ENCODE measurements at regions not wholly inside any gene's neighbourhood (a gene's known extent, or its start where the extent isn't known, plus 50 kb on each side); places are given as distances from the start of the nearest gene placed in this dataset.

DNA sequence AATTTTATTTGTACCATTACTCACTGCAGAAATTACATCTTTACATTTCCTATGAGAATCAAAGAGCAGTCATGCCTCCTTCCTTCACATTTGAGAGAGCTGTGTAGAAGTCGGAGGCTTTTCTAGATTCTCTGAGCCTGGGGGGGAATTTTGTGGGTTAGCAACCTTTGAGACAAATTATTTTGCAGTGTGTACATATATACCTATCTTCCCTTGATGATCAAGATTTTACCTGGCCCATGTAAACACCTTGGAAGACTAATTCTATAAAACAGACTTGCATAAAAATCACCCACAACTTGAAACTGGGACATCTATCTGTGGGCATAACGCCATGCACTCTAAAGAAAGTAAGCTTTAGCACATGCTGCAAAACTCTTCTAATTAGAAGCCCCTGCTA is 491.5 kb upstream of the MDFIC2 start:
- Mint-ChIP-seq H3K4me3 (ENCODE audit: unreplicated experiment) (no peak overlapping the region), H3K36me3 (ENCODE audit: insufficient read depth, unreplicated experiment) (no peaks in the 10 kb centered on the region), H3K27me3 (ENCODE audit: insufficient read depth, unreplicated experiment) (peaks cover 24% of the 10 kb centered on the region), H3K9me3 (ENCODE audit: unreplicated experiment) (no peaks in the 10 kb centered on the region), H3K4me1 (ENCODE audit: low read depth, unreplicated experiment) (no peaks in the 10 kb centered on the region), H3K27ac (ENCODE audit: unreplicated experiment) (no peak overlapping the region)
- no peak for TF ChIP-seq CTCF (IDR thresholded peaks at IDR 0.05; ENCODE audit: insufficient read depth in 1 of 2, low read depth in 1 of 2, low read length in 1 of 2, severe bottlenecking in 1 of 2, unreplicated experiment in 1 of 2)
- Histone ChIP-seq H3K9me3 (no peaks in the 10 kb centered on the region), H3K4me1 (no peaks in the 10 kb centered on the region), H3K36me3 (ENCODE audit: control insufficient read depth, insufficient read depth, low read length) (no peaks in the 10 kb centered on the region), H3K4me3 (ENCODE audit: low read depth, low read length) (no peak overlapping the region), H3K27me3 (replicated peaks; ENCODE audit: control insufficient read depth, insufficient read depth, low read length) (no peaks in the 10 kb centered on the region)
- POLR2A ChIA-PET = no interaction called here
- no TSS peak for BruUV-seq (replicated peaks)
- intact Hi-C loops (cut with micrococcal nuclease; ENCODE audit: unreplicated experiment) = no loop called here
- CTCF ChIA-PET = no interaction called here
- no peak for DNase-seq

DNA sequence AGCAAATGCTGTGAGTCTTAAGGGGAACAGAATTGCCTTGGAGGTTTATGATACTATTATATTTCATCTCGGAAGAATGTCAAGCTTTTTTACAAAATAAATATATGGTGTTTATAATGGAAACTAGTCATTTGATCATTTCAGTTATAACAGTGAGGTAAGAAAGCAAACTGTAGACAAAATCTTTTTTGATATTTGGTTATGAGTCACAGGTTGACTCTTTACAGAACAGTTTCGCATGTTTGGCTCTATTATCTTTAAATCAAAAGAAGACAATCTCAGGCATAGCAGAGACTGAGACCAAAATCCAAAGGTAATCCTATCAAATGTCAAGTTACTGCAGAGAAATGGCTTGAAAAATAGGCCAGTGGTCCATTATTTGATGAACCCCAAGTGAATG is 490.9 kb upstream of the MDFIC2 start:
- Histone ChIP-seq H3K4me1 (no peaks in the 10 kb centered on the region), H3K27me3 (replicated peaks; ENCODE audit: control insufficient read depth, insufficient read depth, low read length) (no peaks in the 10 kb centered on the region), H3K36me3 (ENCODE audit: control insufficient read depth, insufficient read depth, low read length) (no peaks in the 10 kb centered on the region), H3K9me3 (no peaks in the 10 kb centered on the region), H3K4me3 (ENCODE audit: low read depth, low read length) (no peak overlapping the region)
- H3K9me3 Mint-ChIP-seq (ENCODE audit: unreplicated experiment) = no peaks in the 10 kb centered on the region
- H3K36me3 Mint-ChIP-seq (ENCODE audit: insufficient read depth, unreplicated experiment) = no peaks in the 10 kb centered on the region
- intact Hi-C loops (cut with micrococcal nuclease; ENCODE audit: unreplicated experiment) = no loop called here
- no peaks in the 10 kb centered on the region for H3K4me1 Mint-ChIP-seq (ENCODE audit: low read depth, unreplicated experiment)
- CTCF ChIA-PET = no interaction called here
- no peak for TF ChIP-seq CTCF (IDR thresholded peaks at IDR 0.05; ENCODE audit: insufficient read depth in 1 of 2, low read depth in 1 of 2, low read length in 1 of 2, severe bottlenecking in 1 of 2, unreplicated experiment in 1 of 2)
- H3K27me3 Mint-ChIP-seq (ENCODE audit: insufficient read depth, unreplicated experiment) = peaks cover 24% of the 10 kb centered on the region
- no peak overlapping the region for H3K4me3 Mint-ChIP-seq (ENCODE audit: unreplicated experiment)
- no peak for DNase-seq
- POLR2A ChIA-PET = no interaction called here
- BruUV-seq (replicated peaks) = no TSS peak
- H3K27ac Mint-ChIP-seq (ENCODE audit: unreplicated experiment) = no peak overlapping the region

GRCh38 chr3:70800951-70801350 is 488.5 kb upstream of the MDFIC2 start:
- CTCF ChIA-PET = no interaction called here
- intact Hi-C loops (cut with micrococcal nuclease; ENCODE audit: unreplicated experiment) = no loop called here
- no peaks in the 10 kb centered on the region for H3K4me1 Mint-ChIP-seq (ENCODE audit: low read depth, unreplicated experiment)
- H3K27me3 ChIP-seq (replicated peaks; ENCODE audit: control insufficient read depth, insufficient read depth, low read length) = no peaks in the 10 kb centered on the region
- H3K4me3 ChIP-seq (ENCODE audit: low read depth, low read length) = no peak overlapping the region
- no peaks in the 10 kb centered on the region for H3K9me3 ChIP-seq
- no peaks in the 10 kb centered on the region for H3K36me3 Mint-ChIP-seq (ENCODE audit: insufficient read depth, unreplicated experiment)
- H3K27me3 Mint-ChIP-seq (ENCODE audit: insufficient read depth, unreplicated experiment) = peaks cover 26% of the 10 kb centered on the region
- TF ChIP-seq CTCF (IDR thresholded peaks at IDR 0.05; ENCODE audit: insufficient read depth in 1 of 2, low read depth in 1 of 2, low read length in 1 of 2, severe bottlenecking in 1 of 2, unreplicated experiment in 1 of 2) = no peak
- POLR2A ChIA-PET = no interaction called here
- no peak for DNase-seq
- H3K9me3 Mint-ChIP-seq (ENCODE audit: unreplicated experiment) = no peaks in the 10 kb centered on the region
- H3K4me1 ChIP-seq = no peaks in the 10 kb centered on the region
- H3K4me3 Mint-ChIP-seq (ENCODE audit: unreplicated experiment) = no peak overlapping the region
- no peaks in the 10 kb centered on the region for H3K36me3 ChIP-seq (ENCODE audit: control insufficient read depth, insufficient read depth, low read length)
- no peak overlapping the region for H3K27ac Mint-ChIP-seq (ENCODE audit: unreplicated experiment)
- BruUV-seq (replicated peaks) = no TSS peak

Measured in Caco-2 (cell line).